Amygdala (tissue), 56 donors: ENCODE measurements at regions not wholly inside any gene's neighbourhood (a gene's known extent, or its start where the extent isn't known, plus 50 kb on each side); places are given as distances from the start of the nearest gene placed in this dataset.
A peak's percentile ranks its signal among the peaks of the same experiment; 100 is the strongest.
"Not testable (repeated sequence)": the region's sequence is repeated elsewhere in the genome, so short reads cannot be mapped to it uniquely, and the experiment has no call there.

ENCODE experiments used
- DNase-seq, 56 donors: peaks; one replicate each; lab custom pipeline; 2025; lab: John Stamatoyannopoulos, UW

DNA sequence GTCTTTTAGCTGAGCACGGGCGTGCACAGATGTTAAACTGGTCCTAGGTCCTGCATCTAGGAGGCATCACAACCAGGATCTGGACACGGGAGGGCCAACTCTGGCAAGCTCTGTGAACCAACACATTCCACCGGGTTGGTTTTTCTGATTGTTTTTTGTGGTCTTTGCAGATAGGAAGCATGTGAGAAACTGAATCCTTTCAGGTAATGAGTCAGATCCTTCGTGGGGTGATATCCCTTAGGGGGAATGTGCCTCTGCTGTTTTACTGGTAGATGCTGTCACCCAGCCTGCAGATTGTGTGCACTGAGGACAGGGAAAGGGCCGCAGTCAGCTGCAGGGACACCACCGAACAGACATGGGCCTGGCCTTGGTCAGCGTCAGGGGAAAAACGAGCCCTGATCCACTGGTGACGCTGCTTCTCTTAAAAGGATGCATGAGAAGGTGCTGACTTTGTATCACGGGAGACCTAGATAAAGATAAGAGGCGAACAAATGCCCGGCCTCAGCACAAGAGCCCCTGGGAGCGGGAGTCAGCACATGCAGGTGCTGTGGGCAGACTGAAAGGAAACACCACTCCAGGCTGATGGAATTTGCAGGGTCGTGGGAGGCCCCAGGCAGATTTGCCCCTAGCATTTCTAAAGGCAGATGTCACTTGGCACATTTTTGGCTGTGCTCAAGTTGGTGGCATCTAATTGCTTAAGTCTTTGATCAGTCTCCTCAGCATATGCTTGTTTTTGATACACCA is 51.1 kb downstream of the DOP1B start:
- no peak for DNase-seq

DNA sequence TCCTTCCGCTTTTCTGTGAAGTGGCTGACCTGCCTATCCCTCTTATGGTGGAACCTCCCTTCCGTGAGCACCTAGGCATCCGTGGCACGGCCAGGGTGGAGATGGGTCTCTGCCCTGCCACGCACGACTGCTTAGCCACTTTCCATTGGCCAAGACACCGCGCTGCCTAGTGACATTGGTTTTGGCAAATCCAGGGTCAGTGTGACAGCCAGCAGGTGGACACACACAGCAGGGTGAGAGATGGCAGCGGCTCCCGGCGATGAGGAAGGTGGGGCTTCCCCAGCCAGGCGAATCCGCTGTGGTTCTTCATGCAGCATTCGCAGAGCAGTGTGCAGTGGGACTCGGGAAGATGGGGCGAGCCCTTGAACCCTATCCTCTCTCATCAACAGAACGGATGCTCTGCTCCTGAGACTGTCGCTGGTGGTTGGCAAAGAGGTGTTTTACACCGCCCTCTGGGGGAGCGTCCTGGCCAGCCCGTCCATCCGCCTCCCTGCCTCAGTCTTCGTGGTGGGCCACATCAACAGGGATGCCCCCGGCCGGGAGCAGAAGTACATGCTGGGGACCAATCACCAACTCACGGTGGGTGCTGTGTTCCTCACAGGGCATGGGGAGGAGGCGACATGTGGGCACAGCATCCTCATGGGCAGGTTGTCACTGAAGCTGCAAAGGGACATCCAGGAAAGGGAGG is 51.8 kb downstream of the DOP1B start:
- no peak for DNase-seq

DNA sequence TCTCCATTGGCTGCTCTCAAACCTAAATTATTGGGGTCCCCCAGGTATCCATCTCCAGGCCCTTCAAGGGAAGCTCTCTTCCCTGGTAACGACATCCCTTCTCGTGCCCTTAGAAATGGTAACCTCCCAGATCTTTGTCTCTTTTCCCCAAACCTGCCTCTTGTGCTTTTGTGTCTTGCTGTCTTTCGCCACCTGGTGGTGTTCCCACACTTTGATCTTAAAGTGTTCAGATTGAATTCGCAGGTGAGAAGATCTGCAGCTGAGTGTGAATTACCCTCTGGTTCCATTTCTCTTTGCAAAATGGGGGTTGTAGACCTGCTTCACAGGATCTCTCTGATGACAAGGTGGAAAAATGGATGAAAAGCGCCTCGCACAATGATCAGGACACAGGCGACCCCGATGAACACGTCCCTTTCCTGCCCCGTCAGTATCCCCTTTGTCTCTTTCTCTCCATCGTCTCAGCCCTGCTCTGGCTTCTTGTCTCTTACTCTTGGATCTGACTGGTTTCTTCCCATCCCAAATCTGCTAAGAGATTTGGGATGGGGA is 53.1 kb downstream of the DOP1B start:
- peak in 2 of 56 donors; percentile 10 to 13 for DNase-seq

DNA sequence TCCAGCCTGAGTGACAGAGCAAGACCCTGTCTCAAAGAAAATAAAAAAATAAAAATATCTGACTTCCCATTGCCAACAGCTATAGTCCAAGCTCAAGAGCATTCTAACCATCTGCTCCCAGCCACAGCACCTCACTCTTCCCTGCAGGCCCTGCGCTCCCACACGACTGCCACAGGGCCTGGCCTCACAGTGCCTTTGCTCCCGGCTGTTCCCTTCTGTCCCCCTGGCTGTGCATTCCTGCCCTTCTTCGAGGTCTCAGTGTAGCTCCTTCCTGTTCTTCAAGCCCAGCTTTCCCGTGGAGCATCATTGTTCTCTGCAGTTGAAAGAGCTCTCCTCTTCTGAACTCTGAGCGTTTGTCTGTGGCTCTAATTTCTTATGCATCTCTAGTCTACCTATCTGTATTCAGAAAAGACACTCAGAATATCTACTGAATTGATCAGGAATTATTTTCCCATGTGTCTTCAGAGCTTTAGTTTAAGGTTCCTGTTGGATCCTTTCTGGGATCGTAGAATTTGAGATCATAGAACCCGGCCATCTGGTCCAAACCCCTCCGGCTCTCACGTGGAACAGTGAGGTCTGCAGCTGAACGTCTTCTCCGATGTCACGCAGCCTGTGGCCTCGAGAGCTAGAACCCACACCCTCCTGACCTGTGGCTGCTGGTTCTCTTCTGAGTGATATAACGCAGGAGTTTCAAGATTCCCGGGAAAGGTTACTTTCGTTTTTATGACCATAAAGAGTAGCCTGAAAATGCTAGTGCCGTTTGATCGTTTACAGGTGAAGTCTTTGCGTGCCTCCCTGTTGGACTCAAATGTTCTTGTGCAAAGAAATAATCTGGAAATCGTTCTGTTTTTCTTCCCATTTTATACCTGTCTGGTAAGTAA is 54.4 kb downstream of the DOP1B start:
- no peak for DNase-seq

DNA sequence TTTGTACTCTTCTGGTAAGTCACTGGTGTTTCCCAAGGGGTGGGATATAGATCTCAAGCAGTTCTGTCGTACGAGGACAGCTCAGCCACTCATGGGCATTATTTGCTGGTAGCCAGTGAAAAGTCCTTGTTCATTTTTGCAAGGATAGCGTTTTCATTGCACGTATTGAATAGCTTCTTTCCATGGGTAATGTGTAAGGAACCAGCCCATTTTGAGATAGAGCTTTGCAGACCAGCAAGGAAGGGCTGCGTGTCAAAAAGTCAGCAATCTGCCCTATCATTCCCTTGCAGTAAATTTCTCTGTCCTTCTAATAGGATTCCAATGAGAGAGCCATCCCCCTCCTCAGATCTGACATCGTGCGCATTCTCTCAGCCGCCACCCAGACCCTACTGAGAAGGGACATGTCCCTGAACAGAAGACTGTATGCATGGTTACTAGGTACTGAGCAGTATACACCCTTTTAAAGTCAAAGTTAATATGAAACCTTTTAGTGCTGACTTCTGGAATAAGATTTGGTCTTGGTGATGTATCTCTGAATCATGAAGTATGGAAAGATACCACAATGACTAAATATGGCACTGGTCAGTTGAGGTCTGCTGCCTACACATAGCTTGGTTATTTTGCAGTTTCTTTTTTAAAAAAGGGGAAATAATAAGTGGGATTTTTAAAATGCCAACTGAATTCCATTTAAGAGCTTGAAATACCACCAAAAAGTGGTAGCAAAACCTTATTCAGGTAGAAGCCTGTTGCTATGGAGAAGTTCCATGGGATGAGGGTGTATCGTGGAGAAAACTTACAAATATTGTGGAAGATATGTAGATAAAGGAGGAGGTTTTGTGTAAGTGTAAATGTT is 55.3 kb downstream of the DOP1B start:
- no peak for DNase-seq

DNA sequence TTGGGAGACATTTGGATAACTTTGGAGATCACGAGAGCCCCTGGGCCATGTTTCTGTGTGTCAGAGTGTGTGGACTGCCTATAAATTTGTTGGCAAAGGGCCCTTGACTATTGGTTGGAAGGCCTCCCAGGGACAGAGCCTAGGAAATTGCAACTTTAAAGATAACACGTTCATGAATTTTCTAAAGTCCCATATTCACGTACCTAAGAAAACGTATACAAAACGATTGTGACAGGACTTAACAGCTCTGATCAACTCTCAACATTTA is 55.8 kb downstream of the DOP1B start:
- no peak for DNase-seq

DNA sequence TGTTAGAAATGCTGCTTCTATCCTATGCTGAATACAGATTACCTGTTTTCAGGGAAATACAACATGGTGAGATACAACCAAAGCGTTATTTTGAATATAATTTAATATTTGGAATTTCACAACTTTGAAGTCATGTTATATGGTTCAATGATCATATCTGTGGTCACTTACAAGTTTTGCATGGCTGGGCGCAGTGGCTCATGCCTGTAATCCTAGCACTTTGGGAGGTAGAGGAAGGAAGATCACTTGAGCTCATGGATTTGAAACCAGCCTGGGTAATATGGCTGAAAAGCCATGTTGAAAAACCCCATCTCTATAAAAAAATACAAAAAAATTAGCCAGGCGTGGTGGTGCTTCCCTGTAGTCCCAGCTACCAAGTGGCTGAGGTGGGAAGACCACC is 57.9 kb downstream of the DOP1B start:
- DNase-seq = no peak

DNA sequence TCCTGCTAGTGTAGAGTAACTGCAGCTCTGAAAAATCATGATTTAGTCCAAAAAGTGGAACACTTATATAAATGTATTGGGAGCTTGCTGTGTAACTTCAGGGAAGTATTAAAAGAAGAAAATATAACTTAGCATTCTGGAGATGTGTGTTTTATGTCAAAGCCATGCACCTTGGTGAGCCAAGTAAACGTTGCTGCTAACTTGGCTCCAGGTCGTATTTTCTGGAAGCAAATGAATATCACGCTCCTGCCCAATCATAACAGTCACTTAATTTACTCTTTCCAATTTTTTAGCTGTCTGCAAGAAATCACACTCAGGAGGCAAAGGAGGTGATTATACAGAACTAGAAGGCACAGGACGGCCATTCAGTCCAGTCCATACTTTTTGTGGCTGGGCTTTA is 61.1 kb downstream of the DOP1B start:
- DNase-seq = no peak

DNA sequence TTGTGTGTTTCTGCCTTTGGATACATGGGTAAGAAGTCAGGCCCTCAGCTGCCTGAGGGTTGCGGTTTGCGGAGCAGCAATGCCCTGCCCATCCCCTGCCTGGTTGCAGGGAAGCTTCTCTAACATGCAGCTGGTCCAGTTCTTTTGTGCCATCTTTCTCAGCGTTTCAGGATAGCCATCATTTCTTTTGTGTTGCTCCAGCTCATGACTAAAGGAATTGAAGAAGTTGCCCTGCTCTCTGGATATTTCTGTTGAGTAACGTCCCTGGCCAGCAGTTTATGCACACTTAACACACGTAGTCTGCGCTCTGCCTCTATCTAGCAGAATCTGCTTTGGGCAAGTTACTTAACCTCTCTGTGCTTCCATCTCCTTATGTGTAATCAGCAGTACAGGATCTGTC is 62.1 kb downstream of the DOP1B start:
- DNase-seq = no peak

DNA sequence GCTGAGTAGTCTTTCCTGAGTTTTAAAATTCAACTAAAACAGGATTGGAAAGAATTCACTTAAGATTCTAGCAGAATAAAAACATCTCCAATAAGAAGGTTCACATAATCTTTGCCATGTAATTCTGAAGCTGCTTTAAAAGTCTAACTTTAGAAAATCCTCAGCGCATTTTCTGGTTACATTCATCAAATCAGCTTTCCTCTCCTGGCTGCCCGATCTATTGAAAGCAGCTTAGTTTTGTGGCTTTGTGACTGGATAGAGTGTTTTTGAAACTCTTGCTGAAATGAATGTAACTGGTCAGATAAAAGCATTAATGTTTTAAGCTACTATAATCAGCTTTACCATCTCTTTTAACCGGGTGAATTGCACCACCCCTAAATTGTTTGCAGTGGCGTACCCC is 66.8 kb downstream of the DOP1B start:
- DNase-seq = no peak

DNA sequence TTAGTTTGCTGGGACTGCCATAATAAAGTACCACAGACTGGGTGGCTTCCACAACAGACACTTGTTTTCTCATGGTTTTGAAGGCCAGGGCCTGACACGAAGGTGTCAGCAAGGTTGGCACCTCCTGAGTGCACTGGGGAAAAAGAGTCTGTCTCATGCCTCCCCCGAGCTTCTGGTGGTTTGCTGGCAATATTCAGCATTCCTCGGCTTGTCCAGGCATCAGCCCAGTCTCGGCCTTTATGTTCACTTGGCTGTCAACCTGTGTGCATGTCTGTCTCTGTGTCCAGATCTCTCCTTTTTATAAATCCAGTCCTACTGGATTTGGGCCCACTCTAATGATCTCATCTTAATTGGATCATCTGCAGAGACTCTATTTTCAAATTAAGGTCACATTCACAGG is 72.6 kb downstream of the DOP1B start:
- DNase-seq = no peak

DNA sequence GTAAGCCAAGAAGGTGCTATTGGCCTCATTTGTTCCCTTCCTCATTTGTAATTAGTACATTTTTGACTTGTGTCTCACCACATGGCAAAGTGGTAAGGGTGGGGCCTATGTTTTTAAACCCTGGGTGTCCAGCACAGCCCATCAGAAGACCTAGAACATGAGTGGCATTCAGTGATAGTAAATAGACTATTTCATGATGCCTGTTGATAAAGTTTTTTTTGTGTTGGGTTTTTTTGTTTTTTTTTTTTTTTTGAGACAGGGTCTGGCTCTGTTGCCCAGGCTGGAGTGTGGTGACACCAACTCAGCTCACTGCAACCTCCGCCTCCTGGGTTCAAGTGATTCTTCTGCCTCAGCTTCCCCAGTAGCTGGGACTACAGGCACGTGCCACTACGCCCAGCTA is 74.8 kb downstream of the DOP1B start:
- not testable (repeated sequence) for DNase-seq

DNA sequence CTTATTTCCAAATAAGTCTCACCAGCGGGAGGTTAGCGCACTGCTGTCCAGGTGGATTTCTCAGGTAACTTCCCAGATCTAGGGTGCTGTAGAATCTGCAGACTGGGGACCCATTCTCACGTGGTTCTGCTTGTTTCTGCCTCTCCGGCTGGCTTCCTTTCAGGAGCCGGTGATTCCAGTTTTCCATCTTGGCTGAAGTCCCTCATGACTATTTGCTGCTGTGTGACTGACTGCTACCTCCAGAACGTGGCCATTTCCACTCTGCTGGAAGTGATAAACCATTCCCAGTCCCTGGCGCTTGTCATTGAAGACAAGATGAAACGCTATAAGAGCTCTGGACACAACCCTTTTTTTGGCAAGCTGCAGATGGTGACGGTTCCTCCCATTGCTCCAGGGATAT is 76.0 kb downstream of the DOP1B start:
- no peak for DNase-seq

DNA sequence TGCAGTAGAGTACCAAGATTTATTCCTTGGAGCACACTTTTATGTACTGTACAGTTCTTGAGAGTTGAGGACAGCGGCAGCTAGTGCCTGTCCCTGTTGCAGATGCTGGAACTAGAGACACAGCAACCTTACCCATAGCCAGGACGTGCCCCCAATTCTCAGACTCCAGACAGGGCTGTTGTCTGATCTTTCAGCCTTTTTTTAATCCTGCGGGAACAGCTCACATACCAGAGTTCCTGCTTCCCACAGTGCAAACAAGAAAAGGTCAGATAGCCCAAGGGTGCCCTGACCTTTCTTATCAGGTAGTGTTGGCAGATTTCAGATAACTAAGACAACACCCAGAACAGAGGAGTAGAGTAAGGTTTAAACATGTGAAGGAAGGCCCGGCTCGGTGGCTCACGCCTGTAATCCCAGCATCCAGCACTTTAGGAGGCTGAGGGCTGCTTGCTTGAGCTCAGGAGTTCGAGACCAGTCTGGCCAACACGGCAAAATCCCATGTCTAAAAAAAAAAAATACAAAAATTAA is 78.5 kb downstream of the DOP1B start:
- DNase-seq = no peak

DNA sequence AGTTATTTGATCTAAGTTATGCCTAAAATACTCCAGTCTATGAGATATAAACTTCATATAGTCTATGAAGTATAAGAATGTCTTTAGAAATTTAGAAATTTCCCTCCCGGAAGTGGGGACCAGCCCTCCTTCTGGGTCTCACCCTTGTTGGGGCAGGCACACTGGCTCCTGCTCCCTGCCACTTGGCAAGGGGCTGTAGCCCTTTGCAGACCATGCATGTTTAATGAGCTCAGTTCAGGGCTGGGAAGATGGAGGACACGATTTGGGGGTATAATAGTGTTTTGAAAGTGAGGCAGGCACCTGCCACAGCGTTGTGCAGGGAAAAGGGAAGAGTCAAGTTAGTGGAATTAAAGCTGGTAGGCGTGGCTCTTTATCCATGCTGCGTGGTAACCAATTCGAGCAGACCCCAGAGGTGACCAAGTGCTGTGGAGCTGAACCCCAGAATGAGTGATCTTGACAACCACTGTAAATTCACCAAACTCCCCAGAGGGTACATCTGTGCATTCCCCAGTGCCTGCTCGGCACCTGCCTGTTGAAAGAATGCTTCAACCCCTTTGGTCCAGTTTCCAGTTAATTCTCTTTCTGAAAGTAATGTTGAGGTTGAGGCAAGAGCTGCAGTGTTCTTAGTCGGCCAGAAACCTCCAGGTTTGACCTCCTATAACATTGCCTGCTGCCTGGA is 79.6 kb downstream of the DOP1B start:
- no peak for DNase-seq

DNA sequence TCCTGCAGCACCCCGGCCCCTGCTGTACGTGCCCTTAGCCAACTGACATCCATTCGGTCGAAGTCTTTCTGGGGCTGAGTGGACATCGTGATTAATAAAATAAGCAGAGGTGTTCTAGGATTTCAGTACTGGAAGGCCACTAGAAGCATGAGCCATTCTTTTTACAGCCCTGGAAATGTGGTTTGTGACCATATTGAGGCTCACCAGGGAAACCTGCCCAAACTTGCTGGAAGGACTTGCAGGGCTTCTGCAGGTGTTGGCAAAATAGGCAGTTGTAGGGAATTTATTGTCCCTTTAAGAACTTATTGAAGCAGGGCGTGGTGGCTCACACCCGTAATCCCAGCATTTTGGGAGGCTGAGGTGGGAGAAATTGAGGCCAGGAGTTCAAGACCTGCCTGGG is 80.8 kb downstream of the DOP1B start:
- no peak for DNase-seq

DNA sequence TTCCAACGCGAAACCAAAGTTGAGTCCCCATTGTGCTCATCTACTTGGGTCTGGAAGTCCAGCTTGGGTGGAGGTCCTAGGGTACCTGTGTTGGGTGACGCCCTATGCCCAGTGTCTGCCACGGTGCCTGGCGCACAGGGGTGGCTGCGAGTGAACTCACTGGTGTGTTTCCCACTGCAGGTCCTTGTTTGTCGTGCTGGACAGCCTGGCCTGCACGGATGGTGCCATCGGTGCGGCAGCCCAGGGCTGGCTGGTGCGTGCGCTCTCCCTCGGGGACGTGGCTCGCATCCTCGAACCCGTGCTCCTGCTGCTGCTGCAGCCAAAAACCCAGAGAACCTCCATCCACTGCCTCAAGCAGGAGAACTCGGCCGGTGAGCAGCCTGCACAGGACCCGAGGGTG is 80.4 kb upstream of the MORC3 start:
- DNase-seq = no peak

DNA sequence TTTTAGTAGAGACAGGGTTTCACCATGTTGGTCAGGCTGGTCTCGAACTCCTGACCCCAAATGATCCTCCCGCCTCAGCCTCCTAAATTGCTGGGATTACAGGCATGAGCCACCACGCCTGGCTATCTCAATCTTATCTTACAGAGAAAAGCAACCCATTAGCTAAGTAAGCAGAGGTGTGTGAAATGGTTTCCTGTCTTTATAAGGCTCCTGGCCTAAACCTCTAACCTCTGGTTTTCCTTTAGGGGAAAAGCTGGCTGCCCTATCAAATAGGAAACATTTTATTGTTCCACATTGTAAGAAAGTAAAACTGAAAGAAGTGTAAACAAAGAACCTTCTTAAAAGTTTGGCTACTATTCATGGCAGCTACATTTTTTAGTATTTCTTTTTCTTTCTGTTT is 78.3 kb upstream of the MORC3 start:
- DNase-seq = no peak

DNA sequence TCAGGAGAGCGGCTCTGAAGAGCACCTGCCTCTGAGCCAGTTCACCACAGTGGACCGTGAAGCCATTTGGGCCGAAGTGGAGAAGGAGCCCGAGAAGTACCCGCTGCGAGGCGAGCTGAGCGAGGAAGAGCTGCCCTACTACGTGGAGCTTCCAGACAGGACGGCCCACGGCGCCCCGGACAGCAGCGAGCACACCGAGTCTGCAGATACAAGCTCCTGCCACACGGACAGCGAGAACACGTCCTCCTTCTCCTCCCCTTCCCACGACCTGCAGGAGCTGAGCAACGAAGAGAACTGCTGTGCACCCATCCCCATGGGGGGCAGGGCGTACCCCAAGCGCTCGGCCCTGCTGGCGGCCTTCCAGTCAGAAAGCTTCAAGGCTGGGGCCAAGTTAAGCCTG is 74.9 kb upstream of the MORC3 start:
- DNase-seq = no peak

DNA sequence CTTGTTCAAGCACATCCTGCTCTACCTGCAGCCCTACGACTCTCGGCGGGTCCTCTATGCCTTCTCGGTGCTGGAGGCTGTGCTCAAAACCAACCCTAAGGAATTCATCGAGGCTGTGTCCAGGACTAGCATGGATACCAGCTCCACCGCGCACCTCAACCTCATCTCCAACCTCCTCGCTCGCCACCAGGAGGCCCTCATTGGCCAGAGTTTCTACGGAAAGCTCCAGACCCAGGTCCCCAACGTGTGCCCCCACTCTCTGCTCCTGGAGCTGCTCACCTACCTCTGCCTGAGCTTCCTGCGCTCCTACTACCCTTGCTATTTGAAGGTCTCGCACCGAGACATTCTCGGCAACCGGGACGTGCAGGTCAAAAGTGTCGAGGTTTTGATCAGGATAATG is 74.3 kb upstream of the MORC3 start:
- DNase-seq = no peak
